PC-9 (cell line): ENCODE measurements at regions not wholly inside any gene's neighbourhood (a gene's known extent, or its start where the extent isn't known, plus 50 kb on each side); places are given as distances from the start of the nearest gene placed in this dataset.

ENCODE experiments used
- EZH2 ChIP-seq: fragments of 200-600 bp; sonication (generic); IDR thresholded peaks from 2 replicates; pipeline ENCODE4 v1.8.0; 2017; ENCODE audit warnings: antibody characterized with exemption, low read depth
- TF ChIP-seq, protein P1 (sequence below): fragments of 200-600 bp; sonication (generic); conservative IDR thresholded peaks from 2 replicates; pipeline ENCODE4 v1.6.1; 2017; ENCODE audit warnings: mixed run types, antibody characterized with exemption, mild to moderate bottlenecking, moderate library complexity

DNA sequence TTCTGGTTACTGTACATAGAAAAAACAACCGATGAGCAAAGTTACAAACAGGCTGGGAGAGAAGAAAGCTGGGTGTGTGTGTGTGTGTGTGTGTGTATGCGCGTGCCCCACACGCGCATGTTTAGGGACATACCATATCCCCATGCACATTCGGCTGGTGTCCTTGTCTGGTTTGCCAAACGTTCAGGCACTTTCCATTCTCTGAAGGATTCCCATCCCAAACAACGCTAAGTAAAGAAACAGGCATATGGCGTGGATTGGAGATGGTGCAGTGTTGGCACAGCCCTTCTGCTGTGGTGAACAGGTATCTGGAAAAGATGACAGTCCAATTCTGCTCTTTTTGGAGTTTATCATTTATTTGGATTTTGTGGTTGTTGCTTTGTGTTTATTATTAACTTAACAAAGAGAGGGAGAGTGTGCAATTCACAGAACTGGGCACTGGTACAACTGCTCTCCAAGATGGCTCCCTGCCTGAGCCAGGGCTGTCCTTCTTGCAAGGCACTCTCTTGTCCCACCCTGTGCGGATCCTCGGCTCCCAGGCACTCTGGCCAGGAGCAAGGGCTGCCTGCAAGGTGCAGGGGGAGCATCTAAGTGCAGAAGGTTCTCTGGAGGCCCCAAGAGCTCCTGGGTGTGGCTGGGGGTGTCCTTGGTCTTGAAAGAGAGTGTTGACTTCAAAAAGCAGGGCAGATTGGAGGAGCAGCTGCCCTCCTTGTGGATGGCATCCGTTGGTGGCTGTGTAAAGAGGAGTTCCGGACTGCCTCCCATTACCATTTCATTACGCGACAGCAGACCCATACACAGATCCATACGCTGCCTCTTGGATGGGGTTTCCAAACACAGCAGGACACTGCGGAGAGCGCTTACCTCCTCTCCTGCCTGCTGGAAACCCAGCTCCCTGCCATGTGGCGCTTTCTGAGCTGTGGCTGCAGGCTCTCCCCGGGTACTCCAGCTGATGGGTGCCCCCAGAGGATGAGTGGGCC, 263.1 kb downstream of the ZNF536 start:
- TF ChIP-seq, protein P1, sequence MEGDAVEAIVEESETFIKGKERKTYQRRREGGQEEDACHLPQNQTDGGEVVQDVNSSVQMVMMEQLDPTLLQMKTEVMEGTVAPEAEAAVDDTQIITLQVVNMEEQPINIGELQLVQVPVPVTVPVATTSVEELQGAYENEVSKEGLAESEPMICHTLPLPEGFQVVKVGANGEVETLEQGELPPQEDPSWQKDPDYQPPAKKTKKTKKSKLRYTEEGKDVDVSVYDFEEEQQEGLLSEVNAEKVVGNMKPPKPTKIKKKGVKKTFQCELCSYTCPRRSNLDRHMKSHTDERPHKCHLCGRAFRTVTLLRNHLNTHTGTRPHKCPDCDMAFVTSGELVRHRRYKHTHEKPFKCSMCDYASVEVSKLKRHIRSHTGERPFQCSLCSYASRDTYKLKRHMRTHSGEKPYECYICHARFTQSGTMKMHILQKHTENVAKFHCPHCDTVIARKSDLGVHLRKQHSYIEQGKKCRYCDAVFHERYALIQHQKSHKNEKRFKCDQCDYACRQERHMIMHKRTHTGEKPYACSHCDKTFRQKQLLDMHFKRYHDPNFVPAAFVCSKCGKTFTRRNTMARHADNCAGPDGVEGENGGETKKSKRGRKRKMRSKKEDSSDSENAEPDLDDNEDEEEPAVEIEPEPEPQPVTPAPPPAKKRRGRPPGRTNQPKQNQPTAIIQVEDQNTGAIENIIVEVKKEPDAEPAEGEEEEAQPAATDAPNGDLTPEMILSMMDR = no peak
- no peak for TF ChIP-seq EZH2
